Smooth muscle cell (in vitro differentiated cells): ENCODE measurements at regions not wholly inside any gene's neighbourhood (a gene's known extent, or its start where the extent isn't known, plus 50 kb on each side); places are given as distances from the start of the nearest gene placed in this dataset.

Experiments used
- DNase-seq: peaks from one replicate; lab custom pipeline; 2025; ENCODE audit not compliant: unreplicated experiment; lab: John Stamatoyannopoulos, UW
- H2AFZ ChIP-seq: fragments of 200-600 bp; sonication (generic); 2 replicates; pipeline ENCODE4 v1.6.0; 2016; ENCODE audit warnings: antibody characterized with exemption, low read depth, mild to moderate bottlenecking
- H3F3A ChIP-seq: fragments of 200-600 bp; sonication (generic); 2 replicates; pipeline ENCODE4 v1.6.0; 2017; ENCODE audit warnings: antibody characterized with exemption, low read depth
- H3K27ac ChIP-seq: fragments of 200-600 bp; sonication (generic); 2 replicates; pipeline ENCODE4 v1.5.1; 2016; ENCODE audit warnings: low read depth, mild to moderate bottlenecking
- H3K27me3 ChIP-seq: fragments of 200-600 bp; sonication (generic); 2 replicates; pipeline ENCODE4 v1.6.1; 2016; ENCODE audit warnings: low read depth, mild to moderate bottlenecking
- H3K36me3 ChIP-seq: fragments of 200-600 bp; sonication (generic); 2 replicates; pipeline ENCODE4 v1.5.1; 2016; ENCODE audit warnings: low read depth
- H3K4me1 ChIP-seq: fragments of 200-600 bp; sonication (generic); 2 replicates; pipeline ENCODE4 v1.5.1; 2016; ENCODE audit warnings: low read depth
- H3K4me2 ChIP-seq: fragments of 200-600 bp; sonication (generic); 2 replicates; pipeline ENCODE4 v1.6.0; 2016; ENCODE audit warnings: mild to moderate bottlenecking
- H3K4me3 ChIP-seq: fragments of 200-600 bp; sonication (generic); 2 replicates; pipeline ENCODE4 v1.5.1; 2016; ENCODE audit warnings: mild to moderate bottlenecking
- H3K79me2 ChIP-seq: fragments of 200-600 bp; sonication (generic); 2 replicates; pipeline ENCODE4 v1.6.0; 2016; ENCODE audit warnings: low read depth, mild to moderate bottlenecking
- H3K9ac ChIP-seq: fragments of 200-600 bp; sonication (generic); 2 replicates; pipeline ENCODE4 v1.6.0; 2016; ENCODE audit warnings: low read depth
- H3K9me3 ChIP-seq: fragments of 200-600 bp; sonication (generic); replicated peaks from 2 replicates; pipeline ENCODE4 v1.5.1; 2016; ENCODE audit warnings: low read depth
- H4K20me1 ChIP-seq: fragments of 200-600 bp; sonication (generic); 2 replicates; pipeline ENCODE4 v1.6.0; 2016; ENCODE audit warnings: low read depth
- WGBS: methylation state at CpG from one replicate; pipeline ENCODE4 v1.1.7; 2016; ENCODE audit warnings: low lambda C conversion rate; 5-methylcytosine and 5-hydroxymethylcytosine counted together
- TF ChIP-seq, protein P1 (sequence below): fragments of 200-600 bp; sonication (generic); IDR thresholded peaks from 2 replicates; pipeline ENCODE4 v1.5.1; 2017; ENCODE audit warnings: borderline replicate concordance, mild to moderate bottlenecking, antibody characterized with exemption; ENCODE audit not compliant: insufficient read depth, poor library complexity, severe bottlenecking

DNA sequence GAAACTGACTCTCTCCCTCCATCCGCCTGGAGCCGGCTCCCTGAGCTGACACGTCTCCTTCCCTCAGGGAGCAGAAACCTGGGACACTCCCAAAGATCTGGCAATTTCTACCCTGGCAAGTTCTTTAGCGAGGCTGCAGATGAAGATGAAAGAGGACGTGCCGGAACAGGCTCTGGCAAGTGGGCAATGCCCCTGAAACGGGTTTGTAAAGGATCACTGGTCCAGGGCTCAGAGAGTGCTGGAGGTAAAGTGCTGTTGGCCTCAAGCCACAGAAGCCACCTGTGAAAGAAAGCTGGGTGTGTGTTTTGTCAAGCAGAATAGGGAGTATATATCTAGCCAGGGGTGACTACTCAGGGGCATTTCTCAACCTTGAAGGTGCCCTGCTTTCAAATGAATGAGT is 131.4 kb upstream of the ATP6AP2 start:
- Histone ChIP-seq H3K79me2 (no peaks in the 10 kb centered on the region), H3F3A (no peaks in the 10 kb centered on the region), H3K4me1 (peaks cover 6% of the 10 kb centered on the region), H4K20me1 (no peaks in the 10 kb centered on the region), H3K27ac (no peak overlapping the region), H3K27me3 (no peaks in the 10 kb centered on the region), H2AFZ (no peak overlapping the region), H3K36me3 (no peaks in the 10 kb centered on the region), H3K9ac (no peak overlapping the region), H3K4me3 (no peak overlapping the region), H3K9me3 (no peaks in the 10 kb centered on the region), H3K4me2 (no peak overlapping the region)
- no peak for DNase-seq
- TF ChIP-seq, protein P1, sequence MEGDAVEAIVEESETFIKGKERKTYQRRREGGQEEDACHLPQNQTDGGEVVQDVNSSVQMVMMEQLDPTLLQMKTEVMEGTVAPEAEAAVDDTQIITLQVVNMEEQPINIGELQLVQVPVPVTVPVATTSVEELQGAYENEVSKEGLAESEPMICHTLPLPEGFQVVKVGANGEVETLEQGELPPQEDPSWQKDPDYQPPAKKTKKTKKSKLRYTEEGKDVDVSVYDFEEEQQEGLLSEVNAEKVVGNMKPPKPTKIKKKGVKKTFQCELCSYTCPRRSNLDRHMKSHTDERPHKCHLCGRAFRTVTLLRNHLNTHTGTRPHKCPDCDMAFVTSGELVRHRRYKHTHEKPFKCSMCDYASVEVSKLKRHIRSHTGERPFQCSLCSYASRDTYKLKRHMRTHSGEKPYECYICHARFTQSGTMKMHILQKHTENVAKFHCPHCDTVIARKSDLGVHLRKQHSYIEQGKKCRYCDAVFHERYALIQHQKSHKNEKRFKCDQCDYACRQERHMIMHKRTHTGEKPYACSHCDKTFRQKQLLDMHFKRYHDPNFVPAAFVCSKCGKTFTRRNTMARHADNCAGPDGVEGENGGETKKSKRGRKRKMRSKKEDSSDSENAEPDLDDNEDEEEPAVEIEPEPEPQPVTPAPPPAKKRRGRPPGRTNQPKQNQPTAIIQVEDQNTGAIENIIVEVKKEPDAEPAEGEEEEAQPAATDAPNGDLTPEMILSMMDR = no peak
- WGBS = 83% methylated on average over 7 of the region's 7 CpGs

DNA sequence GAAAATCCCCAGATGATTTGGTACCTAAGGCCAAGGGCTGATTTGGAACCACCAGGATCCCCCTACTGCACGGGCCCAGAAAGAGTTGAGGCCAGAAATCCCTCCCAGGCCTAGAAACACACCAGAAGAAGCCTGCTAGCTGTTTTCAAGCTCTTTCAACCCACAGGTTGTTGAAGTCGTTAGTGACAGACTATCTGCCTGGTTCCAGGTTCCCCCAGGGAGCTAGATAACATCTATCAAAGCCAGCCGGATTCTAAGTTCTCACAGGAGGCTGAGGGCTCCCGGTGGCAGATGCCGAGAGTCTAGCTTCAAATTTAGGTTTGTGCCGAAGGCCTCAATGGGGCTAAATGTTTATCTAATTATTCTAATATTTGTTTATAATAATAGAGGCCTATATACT is 132.0 kb upstream of the ATP6AP2 start:
- WGBS = 55% methylated on average over 6 of the region's 6 CpGs
- H3K27me3 ChIP-seq = no peaks in the 10 kb centered on the region
- no peaks in the 10 kb centered on the region for H4K20me1 ChIP-seq
- DNase-seq = no peak
- no peaks in the 10 kb centered on the region for H3K79me2 ChIP-seq
- H3K4me1 ChIP-seq = peaks cover 12% of the 10 kb centered on the region
- no peak overlapping the region for H3K9ac ChIP-seq
- H2AFZ ChIP-seq = no peak overlapping the region
- H3K27ac ChIP-seq = no peak overlapping the region
- no peaks in the 10 kb centered on the region for H3K36me3 ChIP-seq
- H3K4me3 ChIP-seq = no peak overlapping the region
- TF ChIP-seq, protein P1 = no peak
- H3F3A ChIP-seq = no peaks in the 10 kb centered on the region
- H3K9me3 ChIP-seq = no peaks in the 10 kb centered on the region
- no peak overlapping the region for H3K4me2 ChIP-seq

DNA sequence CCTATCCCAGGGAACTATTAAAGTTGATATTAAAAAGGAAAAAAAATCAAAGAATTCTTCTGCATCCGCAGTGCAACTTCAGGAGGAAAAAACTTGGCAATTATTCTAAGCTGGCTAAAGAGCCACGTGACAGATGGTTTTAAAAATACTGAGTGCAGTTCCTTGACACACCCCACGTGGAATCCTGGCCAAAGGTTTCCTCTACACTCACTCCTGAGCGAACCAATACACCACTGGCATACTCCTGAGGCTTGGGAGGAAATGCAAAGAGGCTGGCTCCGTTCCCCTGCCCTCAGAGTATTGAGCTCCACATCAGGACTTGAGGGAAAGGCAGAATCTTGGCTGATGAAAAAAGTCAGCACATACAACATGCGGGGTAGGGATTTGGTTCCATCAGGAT is 133.8 kb upstream of the ATP6AP2 start:
- Histone ChIP-seq H3K27me3 (no peaks in the 10 kb centered on the region), H3K4me3 (no peak overlapping the region), H3K9me3 (no peaks in the 10 kb centered on the region), H3K27ac (no peak overlapping the region), H3F3A (no peaks in the 10 kb centered on the region), H3K4me2 (no peak overlapping the region), H3K4me1 (peaks cover 20% of the 10 kb centered on the region), H4K20me1 (no peaks in the 10 kb centered on the region), H3K36me3 (no peaks in the 10 kb centered on the region), H3K9ac (no peak overlapping the region), H2AFZ (no peak overlapping the region), H3K79me2 (no peaks in the 10 kb centered on the region)
- DNase-seq = no peak
- TF ChIP-seq, protein P1 = no peak
- WGBS = 69% methylated on average over 6 of the region's 6 CpGs

DNA sequence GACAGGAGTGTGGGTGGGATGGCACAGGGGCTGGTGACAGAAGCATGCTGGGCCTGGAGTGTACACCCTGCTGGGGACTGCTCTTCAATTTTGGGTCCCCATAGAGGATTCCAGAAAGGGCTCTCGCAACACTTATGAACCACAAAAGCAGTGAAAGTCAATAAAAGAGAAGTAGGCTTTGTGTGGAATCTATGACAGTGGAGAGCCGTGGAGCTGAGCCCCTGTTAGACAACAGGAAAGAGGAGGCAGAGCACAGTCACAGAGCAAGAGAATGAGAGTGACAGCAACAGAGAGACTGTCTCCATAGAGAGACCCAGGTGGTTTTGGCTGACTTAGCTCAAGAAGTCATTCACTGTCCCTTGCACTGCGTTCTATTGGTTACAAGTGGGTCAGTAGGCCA is 135.1 kb upstream of the ATP6AP2 start:
- WGBS = 83% methylated on average over 3 of the region's 3 CpGs
- Histone ChIP-seq H3K79me2 (no peaks in the 10 kb centered on the region), H3F3A (no peaks in the 10 kb centered on the region), H3K4me3 (no peak overlapping the region), H4K20me1 (no peaks in the 10 kb centered on the region), H3K4me2 (no peak overlapping the region), H3K27me3 (no peaks in the 10 kb centered on the region), H2AFZ (no peak overlapping the region), H3K36me3 (no peaks in the 10 kb centered on the region), H3K4me1 (peaks cover 20% of the 10 kb centered on the region), H3K9me3 (no peaks in the 10 kb centered on the region), H3K9ac (no peak overlapping the region), H3K27ac (no peak overlapping the region)
- TF ChIP-seq, protein P1 = no peak
- no peak for DNase-seq
